ENCODE measurements at regions not wholly inside any gene's neighbourhood (a gene's known extent, or its start where the extent isn't known, plus 50 kb on each side); places are given as distances from the start of the nearest gene placed in this dataset.
A peak's percentile ranks its signal among the peaks of the same experiment; 100 is the strongest.
"Not testable (repeated sequence)": the region's sequence is repeated elsewhere in the genome, so short reads cannot be mapped to it uniquely, and the experiment has no call there.

DNA sequence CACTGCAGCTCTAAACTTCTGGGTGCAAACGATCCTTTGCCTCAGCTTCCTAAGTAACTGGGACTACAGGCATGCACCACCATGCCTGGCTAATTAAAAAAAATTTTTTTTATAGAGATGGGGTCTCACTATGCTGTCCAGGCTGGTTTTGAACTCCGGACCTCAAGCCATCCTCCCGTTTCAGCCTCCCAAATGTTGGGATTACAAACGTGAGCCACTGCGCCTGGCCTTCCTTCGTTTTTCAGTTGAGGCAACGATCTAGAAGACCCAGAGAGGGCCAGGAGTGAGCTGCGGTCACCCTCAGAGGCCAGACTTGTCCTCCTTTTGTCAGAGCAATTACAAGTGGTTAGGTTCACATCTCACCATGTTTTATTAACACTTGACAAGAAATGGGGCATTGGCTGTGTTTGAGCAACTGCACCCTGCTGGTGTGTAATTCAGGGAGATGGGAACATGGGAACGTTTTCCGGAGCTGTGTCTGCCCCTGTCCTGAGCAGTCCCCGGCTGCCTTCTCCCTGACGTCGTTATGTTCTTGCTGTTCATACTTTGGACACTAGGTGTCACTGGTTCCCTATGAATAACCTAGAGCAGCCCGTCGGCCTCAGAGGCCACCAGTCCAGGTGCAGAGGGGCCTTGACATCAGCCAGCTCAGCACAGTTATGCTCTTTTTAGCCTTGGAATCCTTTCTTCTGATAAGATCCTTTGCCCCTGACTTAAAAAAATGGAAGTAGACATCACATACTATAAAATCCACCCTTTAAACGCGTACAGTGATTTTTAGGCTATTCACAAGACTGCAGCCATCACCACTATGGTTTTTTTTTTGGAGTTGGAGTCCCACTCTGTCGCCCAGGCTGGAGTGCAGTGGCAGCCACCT lies 375.0 kb downstream of the TYW1 start (continued):
- TF ChIP-seq, protein P1, sequence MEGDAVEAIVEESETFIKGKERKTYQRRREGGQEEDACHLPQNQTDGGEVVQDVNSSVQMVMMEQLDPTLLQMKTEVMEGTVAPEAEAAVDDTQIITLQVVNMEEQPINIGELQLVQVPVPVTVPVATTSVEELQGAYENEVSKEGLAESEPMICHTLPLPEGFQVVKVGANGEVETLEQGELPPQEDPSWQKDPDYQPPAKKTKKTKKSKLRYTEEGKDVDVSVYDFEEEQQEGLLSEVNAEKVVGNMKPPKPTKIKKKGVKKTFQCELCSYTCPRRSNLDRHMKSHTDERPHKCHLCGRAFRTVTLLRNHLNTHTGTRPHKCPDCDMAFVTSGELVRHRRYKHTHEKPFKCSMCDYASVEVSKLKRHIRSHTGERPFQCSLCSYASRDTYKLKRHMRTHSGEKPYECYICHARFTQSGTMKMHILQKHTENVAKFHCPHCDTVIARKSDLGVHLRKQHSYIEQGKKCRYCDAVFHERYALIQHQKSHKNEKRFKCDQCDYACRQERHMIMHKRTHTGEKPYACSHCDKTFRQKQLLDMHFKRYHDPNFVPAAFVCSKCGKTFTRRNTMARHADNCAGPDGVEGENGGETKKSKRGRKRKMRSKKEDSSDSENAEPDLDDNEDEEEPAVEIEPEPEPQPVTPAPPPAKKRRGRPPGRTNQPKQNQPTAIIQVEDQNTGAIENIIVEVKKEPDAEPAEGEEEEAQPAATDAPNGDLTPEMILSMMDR (IDR thresholded peaks at IDR 0.05; ENCODE audit: control extremely low read depth in 1 of 3, insufficient read depth in 1 of 3, low read depth in 1 of 3, low read length in 3 of 3): peak; percentile 73 to 86 (median 75)
- TF ChIP-seq NANOG (IDR thresholded peaks at IDR 0.05; ENCODE audit: insufficient read depth, low read depth, low read length, poor library complexity, severe bottlenecking): no peak

DNA sequence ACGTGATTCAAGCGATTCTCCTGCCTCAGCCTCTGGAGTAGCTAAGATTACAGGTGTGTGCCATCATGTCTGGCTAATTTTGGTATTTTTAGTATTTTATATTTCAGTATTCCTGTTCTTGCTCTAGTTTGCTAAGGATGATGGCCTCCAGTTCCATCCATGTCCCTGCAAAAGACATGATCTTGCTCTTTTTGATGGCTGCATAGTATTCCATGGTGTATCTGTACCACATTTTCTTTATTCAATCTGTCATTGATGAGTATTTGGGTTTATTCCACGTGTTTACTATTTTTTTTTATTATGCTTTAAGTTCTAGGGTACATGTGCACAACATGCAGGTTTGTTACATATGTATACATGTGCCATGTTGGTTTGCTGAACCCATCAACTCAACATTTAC lies 376.8 kb downstream of the TYW1 start:
- H3K18ac ChIP-seq (ENCODE audit: extremely low read depth, low read length); POLR2A ChIA-PET (ENCODE audit: partially characterized antibody); H3K27ac ChIP-seq (ENCODE audit: low read depth, low read length); H3K23me2 ChIP-seq (ENCODE audit: low read depth, low read length); H3K79me1 ChIP-seq (ENCODE audit: low read depth, low read length); H3K23ac ChIP-seq (ENCODE audit: insufficient read length); H4K5ac ChIP-seq (ENCODE audit: insufficient read length, low read depth, low read length); H2BK15ac ChIP-seq (ENCODE audit: low read length); H4K20me1 ChIP-seq (replicated peaks in 1 of 2; ENCODE audit: control insufficient read depth in 1 of 2, insufficient read depth in 2 of 2, low read length in 2 of 2); H2BK5ac ChIP-seq (ENCODE audit: low read depth, low read length); H3K56ac ChIP-seq (replicated peaks; ENCODE audit: insufficient read length, low read depth, low read length); FAIRE-seq; H4K8ac ChIP-seq (ENCODE audit: extremely low read depth, insufficient read depth, low read length); H2AFZ ChIP-seq (ENCODE audit: low read length); H2AK5ac ChIP-seq (ENCODE audit: low read depth, low read length); H2BK20ac ChIP-seq (ENCODE audit: low read length); H2BK12ac ChIP-seq (ENCODE audit: low read depth, low read length); H4K91ac ChIP-seq (replicated peaks; ENCODE audit: insufficient read length, low read length); H3K9ac ChIP-seq (replicated peaks in 1 of 4; ENCODE audit: extremely low read depth in 1 of 4, low read depth in 3 of 4, low read length in 3 of 4); H3K9me3 ChIP-seq (ENCODE audit: insufficient read depth in 2 of 2, low read depth in 1 of 2, low read length in 1 of 2); DNase-seq (ENCODE audit: low read depth in 1 of 2, low spot score in 2 of 2); H3K4me3 ChIP-seq (ENCODE audit: extremely low read depth in 1 of 4, insufficient read depth in 2 of 4, low read depth in 3 of 4, low read length in 4 of 4); H3K14ac ChIP-seq (ENCODE audit: insufficient read length); H3K4ac ChIP-seq (replicated peaks; ENCODE audit: insufficient read length, low read depth, low read length); H3K27me3 ChIP-seq (replicated peaks in 1 of 4; ENCODE audit: control insufficient read depth in 3 of 4, extremely low read depth in 1 of 4, insufficient read depth in 3 of 4, low read length in 3 of 4); H3K4me2 ChIP-seq (ENCODE audit: insufficient read depth in 1 of 2, low read depth in 2 of 2, low read length in 2 of 2); H2BK120ac ChIP-seq (replicated peaks; ENCODE audit: low read depth, low read length); H3K79me2 ChIP-seq (ENCODE audit: control insufficient read depth in 1 of 2, insufficient read depth in 2 of 2, low read length in 2 of 2); H3K36me3 ChIP-seq (ENCODE audit: control insufficient read depth in 2 of 4, insufficient read depth in 4 of 4, low read length in 3 of 4); H3K4me1 ChIP-seq (replicated peaks in 1 of 4; ENCODE audit: control insufficient read depth in 3 of 4, insufficient read depth in 4 of 4, low read length in 3 of 4): not testable (repeated sequence)
- CTCF ChIA-PET (ENCODE audit: partially characterized antibody): interaction anchor here (0.8 to 1.9 kb wide), 2 partner anchors 112 to 252 kb away, joined by 3 to 5 read pairs; no protein-coding TSS in a partner anchor
- WGBS, 2 experiments (ENCODE audit: extremely low coverage in 1 of 2, insufficient coverage in 1 of 2, insufficient read length in 1 of 2, insufficient replicate concordance in 2 of 2, low coverage in 1 of 2, low lambda C conversion rate in 2 of 2, missing lambda C conversion rate in 1 of 2): 52% methylated on average over 3 of the region's 3 CpGs; no CpG with 5 or more reads in 1 of the 2 experiments

Data from H1 (cell line).